Neural cell (in vitro differentiated cells): ENCODE measurements at regions not wholly inside any gene's neighbourhood (a gene's known extent, or its start where the extent isn't known, plus 50 kb on each side); places are given as distances from the start of the nearest gene placed in this dataset.

Experiments used
- EP300 ChIP-seq: fragments of 450-650 bp; conservative IDR thresholded peaks from 2 replicates; pipeline ENCODE4 v1.6.1; 2014; ENCODE audit warnings: antibody characterized with exemption, mild to moderate bottlenecking, moderate library complexity; ENCODE audit not compliant: poor library complexity, severe bottlenecking
- EZH2 ChIP-seq: fragments of 200-600, 300-800 bp; shearing (Covaris generic), sonication (generic); IDR thresholded peaks from 2 replicates; pipeline ENCODE4 v1.6.1; 2014; ENCODE audit warnings: antibody characterized with exemption, low read length, borderline replicate concordance, mild to moderate bottlenecking; ENCODE audit not compliant: insufficient read depth, poor library complexity, severe bottlenecking
- POLR2AphosphoS5 ChIP-seq: IDR thresholded peaks from 2 replicates; pipeline ENCODE4 v1.6.1; 2012
- RAD21 ChIP-seq: fragments of 450-650 bp; conservative IDR thresholded peaks from 2 replicates; pipeline ENCODE4 v1.6.1; 2014; ENCODE audit warnings: antibody characterized with exemption, mild to moderate bottlenecking, moderate library complexity
- SMC3 ChIP-seq: fragments of 450-650 bp; conservative IDR thresholded peaks from 2 replicates; pipeline ENCODE4 v1.6.1; 2014; ENCODE audit warnings: antibody characterized with exemption, mild to moderate bottlenecking, moderate library complexity; ENCODE audit not compliant: poor library complexity
- TAF1 ChIP-seq: IDR thresholded peaks from 2 replicates; pipeline ENCODE4 v1.6.1; 2012; ENCODE audit warnings: low read depth
- TF ChIP-seq, protein P1 (sequence below): fragments of 450-650 bp; IDR thresholded peaks from 2 replicates; pipeline ENCODE4 v1.5.1; 2014; ENCODE audit warnings: antibody characterized with exemption, mild to moderate bottlenecking, moderate library complexity; ENCODE audit not compliant: poor library complexity, severe bottlenecking
- TF ChIP-seq, protein P2 (sequence below): IDR thresholded peaks from 2 replicates; pipeline ENCODE4 v1.6.1; 2012; ENCODE audit warnings: borderline replicate concordance

DNA sequence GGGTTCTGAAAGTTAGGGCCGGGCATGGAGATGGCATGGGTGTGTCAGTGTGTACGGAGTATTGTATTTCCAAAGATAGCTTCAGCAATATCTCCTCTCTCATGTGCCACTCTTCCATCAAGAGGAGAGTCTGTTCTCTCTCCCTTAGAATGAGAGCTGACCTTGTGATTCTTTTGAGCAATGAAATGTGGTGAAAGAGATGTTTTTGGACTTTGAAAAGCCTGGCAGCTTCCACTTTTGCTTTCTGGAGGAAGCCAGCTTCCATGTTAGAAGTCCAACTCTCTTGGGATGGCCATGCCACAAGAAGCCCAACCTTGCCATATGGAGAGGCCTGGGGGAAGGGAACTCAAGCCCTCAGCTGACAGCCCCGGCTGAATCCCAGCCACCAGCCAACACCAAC is 72.4 kb upstream of the GZMB start:
- TF ChIP-seq, protein P1, sequence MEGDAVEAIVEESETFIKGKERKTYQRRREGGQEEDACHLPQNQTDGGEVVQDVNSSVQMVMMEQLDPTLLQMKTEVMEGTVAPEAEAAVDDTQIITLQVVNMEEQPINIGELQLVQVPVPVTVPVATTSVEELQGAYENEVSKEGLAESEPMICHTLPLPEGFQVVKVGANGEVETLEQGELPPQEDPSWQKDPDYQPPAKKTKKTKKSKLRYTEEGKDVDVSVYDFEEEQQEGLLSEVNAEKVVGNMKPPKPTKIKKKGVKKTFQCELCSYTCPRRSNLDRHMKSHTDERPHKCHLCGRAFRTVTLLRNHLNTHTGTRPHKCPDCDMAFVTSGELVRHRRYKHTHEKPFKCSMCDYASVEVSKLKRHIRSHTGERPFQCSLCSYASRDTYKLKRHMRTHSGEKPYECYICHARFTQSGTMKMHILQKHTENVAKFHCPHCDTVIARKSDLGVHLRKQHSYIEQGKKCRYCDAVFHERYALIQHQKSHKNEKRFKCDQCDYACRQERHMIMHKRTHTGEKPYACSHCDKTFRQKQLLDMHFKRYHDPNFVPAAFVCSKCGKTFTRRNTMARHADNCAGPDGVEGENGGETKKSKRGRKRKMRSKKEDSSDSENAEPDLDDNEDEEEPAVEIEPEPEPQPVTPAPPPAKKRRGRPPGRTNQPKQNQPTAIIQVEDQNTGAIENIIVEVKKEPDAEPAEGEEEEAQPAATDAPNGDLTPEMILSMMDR, result no peak
- TF ChIP-seq, protein P2, sequence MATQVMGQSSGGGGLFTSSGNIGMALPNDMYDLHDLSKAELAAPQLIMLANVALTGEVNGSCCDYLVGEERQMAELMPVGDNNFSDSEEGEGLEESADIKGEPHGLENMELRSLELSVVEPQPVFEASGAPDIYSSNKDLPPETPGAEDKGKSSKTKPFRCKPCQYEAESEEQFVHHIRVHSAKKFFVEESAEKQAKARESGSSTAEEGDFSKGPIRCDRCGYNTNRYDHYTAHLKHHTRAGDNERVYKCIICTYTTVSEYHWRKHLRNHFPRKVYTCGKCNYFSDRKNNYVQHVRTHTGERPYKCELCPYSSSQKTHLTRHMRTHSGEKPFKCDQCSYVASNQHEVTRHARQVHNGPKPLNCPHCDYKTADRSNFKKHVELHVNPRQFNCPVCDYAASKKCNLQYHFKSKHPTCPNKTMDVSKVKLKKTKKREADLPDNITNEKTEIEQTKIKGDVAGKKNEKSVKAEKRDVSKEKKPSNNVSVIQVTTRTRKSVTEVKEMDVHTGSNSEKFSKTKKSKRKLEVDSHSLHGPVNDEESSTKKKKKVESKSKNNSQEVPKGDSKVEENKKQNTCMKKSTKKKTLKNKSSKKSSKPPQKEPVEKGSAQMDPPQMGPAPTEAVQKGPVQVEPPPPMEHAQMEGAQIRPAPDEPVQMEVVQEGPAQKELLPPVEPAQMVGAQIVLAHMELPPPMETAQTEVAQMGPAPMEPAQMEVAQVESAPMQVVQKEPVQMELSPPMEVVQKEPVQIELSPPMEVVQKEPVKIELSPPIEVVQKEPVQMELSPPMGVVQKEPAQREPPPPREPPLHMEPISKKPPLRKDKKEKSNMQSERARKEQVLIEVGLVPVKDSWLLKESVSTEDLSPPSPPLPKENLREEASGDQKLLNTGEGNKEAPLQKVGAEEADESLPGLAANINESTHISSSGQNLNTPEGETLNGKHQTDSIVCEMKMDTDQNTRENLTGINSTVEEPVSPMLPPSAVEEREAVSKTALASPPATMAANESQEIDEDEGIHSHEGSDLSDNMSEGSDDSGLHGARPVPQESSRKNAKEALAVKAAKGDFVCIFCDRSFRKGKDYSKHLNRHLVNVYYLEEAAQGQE, result no peak
- TF ChIP-seq EZH2, result no peak
- no peak for TF ChIP-seq POLR2AphosphoS5
- TF ChIP-seq RAD21, result no peak
- TF ChIP-seq TAF1, result no peak
- no peak for TF ChIP-seq SMC3
- no peak for TF ChIP-seq EP300
